Activated naive CD4-positive, alpha-beta T cell treated with anti-CD3 and anti-CD28 coated beads, Interleukin-2, amount 50 U/mL, for 72 hours (primary cell): ENCODE measurements at regions not wholly inside any gene's neighbourhood (a gene's known extent, or its start where the extent isn't known, plus 50 kb on each side); places are given as distances from the start of the nearest gene placed in this dataset.
A peak's percentile ranks its signal among the peaks of the same experiment; 100 is the strongest.
"Not testable (repeated sequence)": the region's sequence is repeated elsewhere in the genome, so short reads cannot be mapped to it uniquely, and the experiment has no call there.

Source experiments
- ATAC-seq, 2 donors: fragments of 150-1000 bp; cut with Tn5 transposase; 2 replicates each; pipeline ENCODE4 v1.10.0; 2021; ENCODE audit warnings: mild to moderate bottlenecking in 2 of 2, moderate library complexity in 2 of 2
- DNase-seq, 2 donors: peaks; one replicate each; pipeline ENCODE4 v3.0.0; 2021 to 2022; ENCODE audit warnings: low spot score in 2 of 2
- H3K27ac Mint-ChIP-seq, 2 donors: one replicate each; pipeline ENCODE4 v1.8.0; 2022; ENCODE audit warnings: mild to moderate bottlenecking in 2 of 2, mixed read lengths in 2 of 2
- H3K36me3 Mint-ChIP-seq, 2 donors: one replicate each; pipeline ENCODE4 v1.8.0; 2022; ENCODE audit warnings: mixed read lengths in 2 of 2
- H3K9me3 Mint-ChIP-seq, 2 donors: one replicate each; pipeline ENCODE4 v1.8.0; 2022; ENCODE audit warnings: mixed read lengths in 2 of 2

DNA sequence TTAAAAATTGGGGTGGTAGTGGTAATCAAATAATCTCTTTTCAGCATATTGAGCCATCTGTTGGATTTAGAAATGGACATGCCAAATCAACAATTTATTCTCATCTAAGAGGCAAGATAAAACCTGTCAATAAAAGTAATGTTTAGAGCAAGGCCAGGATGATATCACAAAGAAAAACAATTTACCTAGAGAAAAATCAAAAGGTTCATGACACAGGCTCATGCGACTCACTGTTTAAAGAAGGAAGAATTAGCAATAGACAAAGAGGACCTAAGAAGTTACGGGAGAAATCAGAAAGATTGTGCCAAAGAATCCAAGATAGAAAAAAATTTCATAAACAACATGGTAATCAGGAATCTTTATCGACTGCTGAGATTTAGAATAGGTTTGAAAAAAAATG is 868.5 kb upstream of the GBE1 start:
- no peak overlapping the region for H3K27ac Mint-ChIP-seq
- peaks cover 10 to 13% of the 10 kb centered on the region in 2 donors for H3K9me3 Mint-ChIP-seq
- no peaks in the 10 kb centered on the region for H3K36me3 Mint-ChIP-seq
- ATAC-seq, result no peak
- no peak for DNase-seq

DNA sequence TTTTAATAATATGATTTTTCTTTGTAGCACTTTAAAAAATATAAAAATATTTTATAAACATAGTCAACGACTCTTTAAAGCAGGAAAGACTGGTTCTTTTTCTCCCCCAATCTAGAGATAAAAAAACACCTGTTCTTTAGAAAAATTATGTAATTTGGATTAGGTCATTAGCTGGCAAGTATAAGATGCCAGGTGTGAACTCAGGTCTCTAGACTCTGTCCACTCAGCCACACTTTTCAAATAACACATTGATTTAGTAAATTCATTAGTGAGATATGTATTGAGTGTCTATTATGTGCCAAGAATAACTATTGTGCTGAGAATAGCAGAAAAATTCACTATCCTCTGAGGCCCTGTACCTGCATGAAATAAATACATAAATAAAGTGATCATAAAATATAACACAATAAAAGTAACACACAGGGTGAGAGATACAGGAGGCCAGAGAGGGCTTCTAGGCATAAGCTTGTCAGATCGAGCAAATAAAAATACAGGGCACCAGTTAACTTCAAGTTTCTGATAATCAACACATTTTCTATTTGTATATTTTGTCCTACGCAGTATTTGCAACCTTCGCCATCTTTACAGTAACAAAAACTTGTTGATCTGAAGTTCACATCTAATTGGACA is 867.1 kb upstream of the GBE1 start:
- ATAC-seq, result no peak
- no peaks in the 10 kb centered on the region for H3K36me3 Mint-ChIP-seq
- no peak overlapping the region for H3K27ac Mint-ChIP-seq
- peaks cover 13 to 14% of the 10 kb centered on the region in 2 donors for H3K9me3 Mint-ChIP-seq
- DNase-seq, result no peak

DNA sequence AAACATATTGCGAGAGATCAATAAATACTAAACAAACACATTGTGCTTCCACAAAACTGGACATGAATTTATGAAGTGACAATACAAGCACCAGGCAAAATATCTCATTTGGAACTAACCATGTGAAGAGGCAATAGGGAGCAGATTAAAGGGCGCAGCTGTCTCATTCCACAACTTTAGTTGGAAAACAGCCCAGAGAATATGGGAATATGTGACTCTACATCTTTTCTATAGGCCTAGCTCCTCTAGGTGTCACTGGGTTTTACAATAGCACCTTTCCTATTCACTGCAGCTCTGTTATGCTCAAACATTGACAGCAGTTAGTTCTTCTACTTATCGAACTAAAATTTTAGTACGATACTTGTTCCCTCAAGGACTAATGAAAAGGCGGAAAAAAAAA is 866.3 kb upstream of the GBE1 start:
- no peak for ATAC-seq

DNA sequence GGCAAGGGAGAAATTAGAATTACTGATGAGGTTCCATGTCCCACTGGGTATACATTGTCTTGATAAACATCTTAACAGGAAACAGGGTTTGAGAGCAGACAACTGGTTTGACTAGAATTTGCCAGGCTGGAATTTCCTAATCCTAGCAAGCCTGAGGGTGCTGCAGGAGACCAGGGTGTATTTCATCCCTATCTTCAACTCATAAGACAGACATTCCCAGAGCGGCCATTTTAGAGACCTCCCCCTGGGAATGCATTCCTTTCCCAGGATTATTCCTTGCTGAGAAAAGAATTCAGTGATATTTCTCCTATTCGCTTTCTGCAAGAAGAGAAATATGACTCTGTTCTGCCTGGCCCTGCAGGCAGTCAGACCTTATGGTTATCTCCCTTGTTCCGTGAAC is 859.3 kb upstream of the GBE1 start:
- peaks cover 12 to 22% of the 10 kb centered on the region in 2 donors for H3K9me3 Mint-ChIP-seq
- not testable (repeated sequence) for ATAC-seq, H3K27ac Mint-ChIP-seq, H3K36me3 Mint-ChIP-seq, DNase-seq

More for the DNA sequence above, 866.3 kb upstream of the GBE1 start:
- H3K36me3 Mint-ChIP-seq, result no peaks in the 10 kb centered on the region
- H3K27ac Mint-ChIP-seq, result no peak overlapping the region
- H3K9me3 Mint-ChIP-seq, result peaks cover 11 to 16% of the 10 kb centered on the region in 2 donors
- no peak for DNase-seq

DNA sequence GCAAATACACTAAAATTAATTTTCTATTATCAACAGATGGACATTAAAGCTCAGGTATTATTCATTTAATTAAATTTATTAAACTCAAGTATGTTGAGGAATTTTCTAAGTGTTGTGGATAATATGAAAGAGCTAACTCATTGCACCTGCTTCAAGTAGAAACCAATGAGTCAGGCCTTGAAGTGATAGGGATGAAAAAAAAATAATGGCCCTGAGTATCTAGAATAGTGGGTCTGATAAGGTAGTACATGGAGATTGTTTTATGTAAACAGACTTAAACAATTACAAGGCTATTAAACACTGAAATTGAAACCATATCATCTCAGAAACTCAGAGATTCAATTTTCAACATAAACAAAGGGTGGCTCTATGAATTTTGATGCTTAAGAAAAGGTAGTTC is 857.1 kb upstream of the GBE1 start:
- Mint-ChIP-seq H3K9me3 (peaks cover 16 to 23% of the 10 kb centered on the region in 2 donors), H3K36me3 (peaks cover 0 to 5% of the 10 kb centered on the region in 2 donors), H3K27ac (no peak overlapping the region)
- no peak for ATAC-seq
- DNase-seq, result no peak

DNA sequence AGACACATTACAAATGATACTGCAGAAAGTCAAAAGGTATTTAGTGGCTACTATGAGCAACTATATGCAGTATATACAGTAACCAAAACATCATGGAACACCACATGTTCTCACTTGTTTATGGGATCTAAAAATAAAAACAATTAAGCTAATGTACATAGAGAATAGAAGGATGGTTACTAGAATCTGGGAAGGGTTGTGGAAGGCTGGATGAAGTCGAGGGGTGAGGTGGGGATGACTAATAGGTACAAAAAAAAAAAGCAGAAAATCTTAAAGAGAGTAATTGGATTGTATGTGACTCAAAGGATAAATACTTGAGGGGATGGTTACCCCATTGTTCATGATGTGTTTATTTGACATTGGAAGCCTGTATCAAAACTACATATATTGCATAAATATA is 848.8 kb upstream of the GBE1 start:
- Mint-ChIP-seq H3K9me3 (peaks cover 23 to 35% of the 10 kb centered on the region in 2 donors), H3K27ac (no peak overlapping the region), H3K36me3 (peaks cover 0 to 4% of the 10 kb centered on the region in 2 donors)
- DNase-seq, result no peak
- no peak for ATAC-seq

DNA sequence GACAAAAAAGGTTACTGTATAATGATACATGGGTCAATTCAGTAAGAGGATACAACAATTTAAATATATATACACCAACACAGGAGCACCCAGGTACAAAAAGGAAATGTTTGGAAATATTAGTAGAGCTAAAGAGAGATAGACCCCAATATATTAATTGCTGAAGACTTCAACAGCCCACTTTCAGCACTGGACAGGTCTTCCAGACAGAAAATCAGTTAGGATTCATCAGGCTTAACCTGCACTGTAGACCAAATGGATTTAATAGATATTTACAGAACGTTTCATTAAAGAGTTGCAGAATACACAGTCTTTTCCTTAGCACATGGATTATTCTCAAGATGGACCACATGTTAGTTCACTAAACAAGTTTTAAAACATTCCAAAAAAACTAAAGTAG is 845.9 kb upstream of the GBE1 start:
- ATAC-seq (no peak), DNase-seq (no peak)
- Mint-ChIP-seq H3K27ac (no peak overlapping the region), H3K9me3 (peaks cover 26 to 33% of the 10 kb centered on the region in 2 donors), H3K36me3 (peaks cover 0 to 4% of the 10 kb centered on the region in 2 donors)

DNA sequence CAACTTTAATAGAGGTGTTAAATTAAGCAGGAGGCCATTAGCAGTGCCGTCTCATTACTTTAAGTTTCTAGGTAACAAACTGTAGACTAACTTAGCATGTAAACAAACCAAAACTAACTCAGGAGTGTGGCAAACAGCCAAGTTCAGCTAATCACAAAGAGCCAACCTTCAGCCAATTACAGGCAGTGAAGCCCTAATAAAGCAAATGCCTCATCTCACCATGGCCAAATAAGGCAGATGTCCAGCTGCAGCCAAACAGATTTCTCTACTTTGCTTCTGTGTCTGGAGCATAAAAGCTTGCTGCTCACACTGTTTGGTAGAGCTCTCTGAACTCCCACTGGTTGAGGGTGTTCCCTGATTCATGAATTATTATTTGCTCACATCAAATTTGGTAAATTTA is 835.4 kb upstream of the GBE1 start:
- Mint-ChIP-seq H3K36me3 (peaks cover 0 to 12% of the 10 kb centered on the region in 2 donors), H3K27ac (no peak overlapping the region), H3K9me3 (peaks cover 17 to 18% of the 10 kb centered on the region in 2 donors)
- ATAC-seq (no peak), DNase-seq (no peak)

DNA sequence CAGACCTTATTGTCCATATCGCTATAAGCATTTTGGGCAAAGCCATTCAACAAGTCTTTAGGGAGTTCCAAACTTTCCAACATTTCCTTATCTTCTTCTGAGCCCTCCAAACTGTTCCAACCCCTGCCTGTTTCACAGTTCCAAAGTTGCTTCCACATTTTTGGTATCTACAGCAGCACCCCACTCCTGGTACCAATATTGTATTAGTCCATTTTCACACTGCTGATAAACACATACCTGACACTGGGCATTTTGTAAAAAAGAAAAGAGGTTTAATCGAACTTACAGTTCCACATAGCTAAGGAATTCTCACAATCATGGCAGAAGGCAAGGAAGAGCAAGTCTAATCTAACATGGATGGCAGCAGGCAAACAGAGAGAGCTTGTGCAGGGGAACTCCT is 834.1 kb upstream of the GBE1 start:
- peaks cover 20% of the 10 kb centered on the region in 2 donors for H3K9me3 Mint-ChIP-seq
- no peak for ATAC-seq
- H3K27ac Mint-ChIP-seq, result no peak overlapping the region
- peaks cover 0 to 12% of the 10 kb centered on the region in 2 donors for H3K36me3 Mint-ChIP-seq
- no peak for DNase-seq

DNA sequence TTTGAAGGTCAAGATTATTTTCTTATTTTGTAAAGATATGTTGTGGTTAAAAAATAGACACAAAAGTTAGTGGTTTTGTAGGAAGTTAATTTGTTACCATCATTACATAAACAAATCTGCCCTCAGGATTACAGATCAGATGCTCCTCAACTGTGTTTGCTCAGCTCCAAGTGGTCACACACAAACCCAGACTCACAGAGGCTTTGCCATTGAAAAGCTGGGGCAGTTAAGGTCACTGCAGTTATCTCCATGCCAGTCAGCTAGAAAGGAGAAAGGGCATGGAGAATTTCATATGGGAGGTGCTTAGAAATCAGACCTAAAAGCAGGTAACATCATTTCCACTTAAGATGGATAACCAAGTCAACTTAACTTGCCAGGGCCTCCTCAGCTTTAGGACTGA is 825.7 kb upstream of the GBE1 start:
- Mint-ChIP-seq H3K27ac (no peak overlapping the region), H3K9me3 (peaks cover 6 to 7% of the 10 kb centered on the region in 2 donors), H3K36me3 (no peaks in the 10 kb centered on the region)
- ATAC-seq (no peak), DNase-seq (no peak)

DNA sequence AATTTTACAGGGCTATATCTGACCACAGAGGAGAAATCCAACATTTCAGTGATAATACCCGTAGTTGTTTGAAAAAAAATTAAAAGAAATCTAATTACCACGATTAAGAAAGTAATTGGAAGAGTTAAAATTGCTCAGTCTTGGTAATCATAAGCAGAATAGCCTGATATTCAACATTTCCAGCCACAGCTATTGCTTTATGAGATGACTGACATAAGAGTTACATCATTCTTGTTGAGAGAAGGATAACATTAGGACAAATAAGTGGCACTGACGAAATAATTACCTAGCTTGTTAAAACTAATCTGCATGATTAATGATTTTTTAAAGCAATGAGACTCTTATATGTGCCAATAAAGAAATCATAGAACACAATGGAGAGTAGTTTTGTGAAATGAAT is 825.0 kb upstream of the GBE1 start:
- H3K36me3 Mint-ChIP-seq, result no peaks in the 10 kb centered on the region
- H3K27ac Mint-ChIP-seq, result no peak overlapping the region
- DNase-seq (no peak), ATAC-seq (no peak)
- peaks cover 0 to 4% of the 10 kb centered on the region in 2 donors for H3K9me3 Mint-ChIP-seq

DNA sequence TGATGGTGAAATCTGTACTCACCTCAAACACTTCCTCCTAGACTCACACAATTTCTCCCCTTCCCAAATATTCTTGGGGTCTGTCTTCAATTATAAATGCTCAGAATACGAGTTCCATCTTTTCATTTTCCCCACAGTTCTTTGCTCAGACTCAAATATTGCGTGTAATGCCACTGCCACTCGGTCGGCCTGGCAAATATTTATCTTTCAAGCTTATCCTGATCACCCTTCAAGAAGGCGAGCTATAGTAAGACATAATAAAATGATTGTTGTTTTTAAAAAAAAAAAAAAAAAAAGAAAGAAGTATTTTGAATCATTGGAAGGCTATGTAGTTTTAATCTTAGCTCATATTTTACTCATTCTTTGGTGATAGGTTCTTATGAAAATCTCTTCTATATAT is 824.6 kb upstream of the GBE1 start:
- peak overlapping the region in 1 of 2 donors; percentile 55 for H3K27ac Mint-ChIP-seq
- not testable (repeated sequence) for ATAC-seq, DNase-seq, H3K9me3 Mint-ChIP-seq, H3K36me3 Mint-ChIP-seq

DNA sequence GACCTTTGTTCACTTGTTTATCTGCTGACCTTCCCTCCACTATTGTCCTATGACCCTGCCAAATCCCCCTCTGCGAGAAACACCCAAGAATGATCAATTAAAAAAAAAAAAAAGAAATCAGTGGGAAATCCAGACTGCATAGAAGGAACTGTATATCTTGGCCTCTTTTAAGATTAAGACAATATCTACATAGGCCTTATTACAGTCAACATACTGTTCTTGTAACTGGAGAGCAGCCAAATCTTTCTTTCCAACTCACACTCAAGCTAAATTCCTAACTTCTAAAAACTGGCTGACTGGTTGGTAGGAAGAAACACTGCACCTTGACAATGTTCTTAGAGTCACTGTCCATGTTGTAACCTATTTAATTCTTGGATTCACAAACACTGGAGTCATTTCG is 824.1 kb upstream of the GBE1 start:
- not testable (repeated sequence) for ATAC-seq, DNase-seq, H3K36me3 Mint-ChIP-seq, H3K9me3 Mint-ChIP-seq, H3K27ac Mint-ChIP-seq

DNA sequence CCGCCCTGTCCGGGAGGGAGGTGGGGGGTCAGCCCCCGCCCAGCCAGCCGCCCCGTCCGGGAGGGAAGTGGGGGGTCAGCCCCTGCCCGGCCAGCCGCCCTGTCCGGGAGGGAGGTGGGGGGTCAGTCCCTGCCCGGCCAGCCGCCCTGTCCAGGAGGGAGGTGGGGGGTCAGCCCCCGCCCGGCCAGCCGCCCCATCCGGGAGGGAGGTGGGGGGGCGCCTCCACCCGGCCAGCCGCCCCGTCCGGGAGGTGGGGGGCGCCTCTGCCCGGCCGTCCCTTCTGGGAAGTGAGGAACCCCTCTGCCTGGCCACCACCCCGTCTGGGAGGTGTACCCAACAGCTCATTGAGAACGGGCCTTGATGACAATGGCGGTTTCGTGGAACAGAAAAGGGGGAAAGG is 823.4 kb upstream of the GBE1 start:
- H3K36me3 Mint-ChIP-seq, H3K9me3 Mint-ChIP-seq, DNase-seq, ATAC-seq, H3K27ac Mint-ChIP-seq: not testable (repeated sequence)

DNA sequence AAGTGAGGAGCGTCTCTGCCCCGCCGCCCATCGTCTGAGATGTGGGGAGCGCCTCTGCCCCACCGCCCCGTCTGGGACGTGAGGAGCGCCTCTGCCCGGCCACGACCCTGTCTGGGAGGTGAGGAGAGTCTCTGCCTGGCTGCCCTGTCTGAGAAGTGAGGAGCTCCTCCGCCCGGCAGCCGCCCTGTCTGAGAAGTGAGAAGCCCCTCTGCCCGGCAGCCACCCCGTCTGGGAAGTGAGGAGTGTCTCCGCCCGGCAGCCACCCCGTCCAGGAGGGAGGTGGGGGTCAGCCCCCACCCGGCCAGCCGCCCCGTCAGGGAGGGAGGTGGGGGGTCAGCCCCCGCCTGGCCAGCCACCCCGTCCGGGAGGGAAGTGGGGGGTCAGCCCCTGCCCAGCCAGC is 823.0 kb upstream of the GBE1 start:
- H3K36me3 Mint-ChIP-seq, DNase-seq, H3K27ac Mint-ChIP-seq, ATAC-seq, H3K9me3 Mint-ChIP-seq: not testable (repeated sequence)

DNA sequence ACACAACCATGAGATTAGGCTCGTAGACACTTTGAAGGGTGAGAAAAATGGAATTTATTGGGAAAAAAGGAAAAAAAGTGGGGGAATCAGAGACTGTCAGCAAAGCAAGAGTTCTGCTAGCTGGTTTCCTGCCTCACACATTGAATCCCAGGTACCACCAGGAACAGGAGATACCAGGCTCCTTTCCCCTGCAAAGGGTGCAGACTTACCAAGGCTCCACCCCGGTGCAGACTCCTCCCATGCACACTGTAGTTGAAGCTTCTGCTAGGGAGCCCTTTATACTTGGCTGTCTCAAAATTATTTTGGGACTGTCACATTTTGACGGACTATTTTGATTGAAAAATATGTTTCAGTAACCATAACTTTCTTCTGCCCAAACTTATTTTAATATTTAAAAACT is 819.9 kb upstream of the GBE1 start:
- ATAC-seq (no peak), DNase-seq (no peak)
- no peak overlapping the region for H3K27ac Mint-ChIP-seq
- H3K9me3 Mint-ChIP-seq, result no peaks in the 10 kb centered on the region
- no peaks in the 10 kb centered on the region for H3K36me3 Mint-ChIP-seq

DNA sequence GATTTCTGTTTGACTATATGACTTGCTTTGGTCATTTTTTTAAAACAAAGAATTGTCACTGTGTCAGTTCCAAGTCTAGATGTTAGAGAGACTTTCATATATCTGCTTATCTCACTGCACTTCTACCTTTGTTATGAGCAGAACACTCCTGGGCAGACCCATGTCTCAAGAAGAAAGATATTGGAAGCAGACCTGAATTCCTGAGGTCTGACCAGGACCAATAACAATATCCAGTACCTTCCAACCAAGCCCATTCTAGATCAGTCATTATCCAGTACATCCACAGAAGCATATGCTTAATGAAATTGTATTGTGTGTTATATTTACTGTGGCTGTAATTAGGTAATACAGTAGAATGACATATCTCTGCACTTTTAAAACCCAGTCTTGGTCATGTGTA is 811.3 kb upstream of the GBE1 start:
- H3K27ac Mint-ChIP-seq, result no peak overlapping the region
- no peaks in the 10 kb centered on the region for H3K36me3 Mint-ChIP-seq
- ATAC-seq (no peak), DNase-seq (no peak)
- no peaks in the 10 kb centered on the region for H3K9me3 Mint-ChIP-seq

DNA sequence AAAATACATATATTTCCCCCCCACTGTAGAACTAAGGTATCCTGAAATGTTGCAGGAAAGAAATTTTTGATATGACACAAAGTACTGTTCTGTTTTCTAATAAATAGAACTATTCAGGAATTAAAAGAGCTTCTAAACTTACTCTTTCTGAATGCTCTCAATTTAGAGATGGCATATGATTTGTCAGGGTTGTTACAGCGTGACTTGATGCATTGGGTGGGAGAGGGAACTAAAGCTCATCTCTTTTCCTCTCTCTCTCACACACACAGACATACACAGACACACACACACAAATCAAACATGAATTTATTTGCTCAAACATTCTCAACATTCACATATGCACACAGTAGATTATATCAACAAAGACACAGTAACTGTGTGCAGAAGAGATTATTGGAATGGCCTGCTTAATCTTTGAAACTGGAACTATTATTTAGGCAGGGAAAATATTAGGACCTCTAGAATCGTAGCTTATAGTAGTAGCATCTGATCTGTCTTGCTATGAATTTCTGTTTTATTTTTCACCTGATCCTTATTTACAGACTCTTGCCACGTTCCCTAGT is 807.4 kb upstream of the GBE1 start:
- Mint-ChIP-seq H3K27ac (no peak overlapping the region), H3K36me3 (no peaks in the 10 kb centered on the region), H3K9me3 (no peaks in the 10 kb centered on the region)
- no peak for DNase-seq
- ATAC-seq, result no peak
